ENCODE measurements at regions not wholly inside any gene's neighbourhood (a gene's known extent, or its start where the extent isn't known, plus 50 kb on each side); places are given as distances from the start of the nearest gene placed in this dataset.

GRCh38 chr16:85421338-85422195 lies 191.6 kb upstream of the GSE1 start:
- no peak for TF ChIP-seq CTCF (IDR thresholded peaks at IDR 0.05)
- TF ChIP-seq POLR2A (IDR thresholded peaks at IDR 0.05): no peak
